ENCODE measurements at regions not wholly inside any gene's neighbourhood (a gene's known extent, or its start where the extent isn't known, plus 50 kb on each side); places are given as distances from the start of the nearest gene placed in this dataset.

GRCh38 chr1:95427525-95427924, 193.5 kb downstream of the RWDD3 start:
- Histone ChIP-seq H3K9me3 (no peaks in the 10 kb centered on the region), H3K27me3 (no peaks in the 10 kb centered on the region), H3K27ac (no peak overlapping the region), H3K36me3 (replicated peaks in 1 of 2; ENCODE audit: insufficient read depth in 1 of 2, low read depth in 2 of 2) (no peaks in the 10 kb centered on the region), H3K4me1 (no peaks in the 10 kb centered on the region), H3K4me3 (no peak overlapping the region)
- intact Hi-C loops (cut with DNase I) = no loop called here
- ATAC-seq = peak; percentile 47
- DNase-seq = no peak
- no peak for TF ChIP-seq CTCF (IDR thresholded peaks at IDR 0.05)
- no peak for TF ChIP-seq POLR2A (IDR thresholded peaks at IDR 0.05)

DNA sequence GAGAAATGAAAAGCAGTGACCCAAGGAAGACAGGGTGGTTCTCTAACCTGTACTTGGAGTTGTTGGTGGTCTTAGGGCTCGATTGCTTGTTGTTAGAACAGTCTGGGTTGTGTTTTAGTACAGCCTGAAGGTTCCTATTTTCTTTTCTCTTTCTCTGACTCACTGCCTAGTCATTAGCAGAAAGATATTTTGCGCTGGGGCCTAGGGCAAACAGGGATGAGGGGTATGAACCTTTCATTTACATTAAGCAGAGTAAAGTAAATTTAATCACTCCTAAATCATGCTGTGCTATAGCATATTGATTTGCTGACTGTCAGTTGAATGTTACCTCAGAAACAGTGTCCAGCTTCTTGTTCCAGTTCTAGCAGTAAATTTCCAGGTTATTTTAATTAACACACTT, 197.2 kb downstream of the RWDD3 start:
- Histone ChIP-seq H3K4me3 (no peak overlapping the region), H3K27ac (no peak overlapping the region), H3K27me3 (no peaks in the 10 kb centered on the region), H3K4me1 (no peaks in the 10 kb centered on the region), H3K36me3 (replicated peaks in 1 of 2; ENCODE audit: insufficient read depth in 1 of 2, low read depth in 2 of 2) (no peaks in the 10 kb centered on the region), H3K9me3 (no peaks in the 10 kb centered on the region)
- ATAC-seq (no peak), DNase-seq (no peak)
- TF ChIP-seq POLR2A (IDR thresholded peaks at IDR 0.05) (no peak), CTCF (IDR thresholded peaks at IDR 0.05) (no peak)
- intact Hi-C loops (cut with DNase I) = no loop called here
- 43 to 65% methylated on average over 2 of the region's 2 CpGs for WGBS, 2 donors

GRCh38 chr1:95435611-95436010, 201.6 kb downstream of the RWDD3 start:
- H3K27ac ChIP-seq = no peak overlapping the region
- no peaks in the 10 kb centered on the region for H3K9me3 ChIP-seq
- 79 to 86% methylated on average over 3 of the region's 3 CpGs for WGBS, 2 donors
- ATAC-seq = no peak
- no peaks in the 10 kb centered on the region for H3K36me3 ChIP-seq (replicated peaks in 1 of 2; ENCODE audit: insufficient read depth in 1 of 2, low read depth in 2 of 2)
- DNase-seq = no peak
- H3K27me3 ChIP-seq = no peaks in the 10 kb centered on the region
- H3K4me1 ChIP-seq = no peaks in the 10 kb centered on the region
- no peak overlapping the region for H3K4me3 ChIP-seq
- TF ChIP-seq POLR2A (IDR thresholded peaks at IDR 0.05) (no peak), CTCF (IDR thresholded peaks at IDR 0.05) (no peak)
- intact Hi-C loops (cut with DNase I) = no loop called here

GRCh38 chr1:95437011-95437410, 203.0 kb downstream of the RWDD3 start:
- H3K36me3 ChIP-seq (replicated peaks in 1 of 2; ENCODE audit: insufficient read depth in 1 of 2, low read depth in 2 of 2) = no peaks in the 10 kb centered on the region
- ATAC-seq (no peak), DNase-seq (no peak)
- H3K27ac ChIP-seq = no peak overlapping the region
- intact Hi-C loops (cut with DNase I) = no loop called here
- no peaks in the 10 kb centered on the region for H3K27me3 ChIP-seq
- TF ChIP-seq CTCF (IDR thresholded peaks at IDR 0.05) = no peak
- no peak for TF ChIP-seq POLR2A (IDR thresholded peaks at IDR 0.05)
- H3K4me3 ChIP-seq = no peak overlapping the region
- 54% methylated on average over 3 of the region's 3 CpGs for WGBS, 2 donors
- H3K4me1 ChIP-seq = no peaks in the 10 kb centered on the region
- no peaks in the 10 kb centered on the region for H3K9me3 ChIP-seq

DNA sequence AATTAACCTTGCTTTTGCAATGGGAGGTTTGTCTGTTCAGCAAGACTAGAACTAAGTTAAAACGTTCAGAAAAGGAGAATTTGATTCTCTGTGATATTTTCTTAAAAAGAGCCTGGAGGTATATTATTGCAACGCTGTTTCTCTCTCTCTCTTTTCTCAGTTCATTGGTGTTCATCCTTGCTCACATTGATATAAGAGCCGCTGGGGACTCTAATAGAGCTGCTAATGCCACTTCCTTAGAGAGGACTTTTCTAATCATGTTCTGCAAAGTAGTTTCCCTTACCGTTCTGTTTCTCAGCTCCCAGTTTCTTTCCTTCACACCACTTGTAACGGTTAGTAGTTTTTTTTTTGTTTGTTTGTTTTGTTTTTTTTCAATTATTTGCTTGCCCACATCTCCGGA, 203.8 kb downstream of the RWDD3 start:
- WGBS, 2 donors = 31 to 39% methylated on average over 6 of the region's 6 CpGs
- DNase-seq (no peak), ATAC-seq (no peak)
- intact Hi-C loops (cut with DNase I) = no loop called here
- no peaks in the 10 kb centered on the region for H3K36me3 ChIP-seq (replicated peaks in 1 of 2; ENCODE audit: insufficient read depth in 1 of 2, low read depth in 2 of 2)
- no peaks in the 10 kb centered on the region for H3K4me1 ChIP-seq
- H3K27me3 ChIP-seq = no peaks in the 10 kb centered on the region
- no peak overlapping the region for H3K27ac ChIP-seq
- no peak overlapping the region for H3K4me3 ChIP-seq
- no peaks in the 10 kb centered on the region for H3K9me3 ChIP-seq
- TF ChIP-seq POLR2A (IDR thresholded peaks at IDR 0.05) = no peak
- no peak for TF ChIP-seq CTCF (IDR thresholded peaks at IDR 0.05)
